Loucy (cell line): ENCODE measurements at regions not wholly inside any gene's neighbourhood (a gene's known extent, or its start where the extent isn't known, plus 50 kb on each side); places are given as distances from the start of the nearest gene placed in this dataset.
"Not testable (repeated sequence)": the region's sequence is repeated elsewhere in the genome, so short reads cannot be mapped to it uniquely, and the experiment has no call there.

Experiments
- H2AFZ ChIP-seq: fragments of 200-600 bp; sonication (generic); 2 replicates; pipeline ENCODE4 v1.6.0; 2016; ENCODE audit warnings: antibody characterized with exemption, mild to moderate bottlenecking, low read length, moderate library complexity
- H3F3A ChIP-seq: fragments of 200-600 bp; 2 replicates; pipeline ENCODE4 v1.6.0; 2016; ENCODE audit warnings: antibody characterized with exemption, low read depth, mild to moderate bottlenecking
- H3K27me3 ChIP-seq: fragments of 200-600 bp; sonication (generic); 2 replicates; pipeline ENCODE4 v1.6.1; 2014; ENCODE audit warnings: low read length, mild to moderate bottlenecking; ENCODE audit not compliant: insufficient read depth, poor library complexity, severe bottlenecking
- H3K36me3 ChIP-seq: fragments of 200-600 bp; sonication (generic); 2 replicates; pipeline ENCODE4 v1.6.1; 2016; ENCODE audit warnings: low read length; ENCODE audit not compliant: insufficient read depth
- H3K4me1 ChIP-seq: fragments of 200-600 bp; sonication (generic); 2 replicates; pipeline ENCODE4 v1.5.1; 2014; ENCODE audit warnings: low read length, mild to moderate bottlenecking; ENCODE audit not compliant: insufficient read depth, poor library complexity, severe bottlenecking
- H3K4me2 ChIP-seq: fragments of 200-600 bp; sonication (generic); 2 replicates; pipeline ENCODE4 v1.6.0; 2014; ENCODE audit warnings: antibody characterized with exemption, low read length, low read depth, mild to moderate bottlenecking; ENCODE audit not compliant: poor library complexity, severe bottlenecking
- H3K4me3 ChIP-seq: fragments of 200-600 bp; sonication (generic); 2 replicates; pipeline ENCODE4 v1.5.1; 2014; ENCODE audit warnings: low read length, mild to moderate bottlenecking, mixed read lengths; ENCODE audit not compliant: poor library complexity, severe bottlenecking
- H3K79me2 ChIP-seq: fragments of 200-600 bp; sonication (generic); 2 replicates; pipeline ENCODE4 v1.6.1; 2014; ENCODE audit warnings: low read length; ENCODE audit not compliant: insufficient read depth
- H3K9ac ChIP-seq: fragments of 200-600 bp; sonication (generic); 2 replicates; pipeline ENCODE4 v1.6.0; 2014; ENCODE audit warnings: mild to moderate bottlenecking, low read depth, low read length, moderate library complexity; ENCODE audit not compliant: poor library complexity, severe bottlenecking
- H3K9me2 ChIP-seq: fragments of 200-600 bp; sonication (generic); replicated peaks from 2 replicates; pipeline ENCODE4 v1.6.1; 2016; ENCODE audit warnings: low read depth, low read length, mixed read lengths
- H3K9me3 ChIP-seq: fragments of 200-600 bp; sonication (generic); 2 replicates; pipeline ENCODE4 v1.6.1; 2014; ENCODE audit warnings: mild to moderate bottlenecking, antibody characterized with exemption, low read length, low read depth; ENCODE audit not compliant: insufficient read depth
- H4K20me1 ChIP-seq: fragments of 200-600 bp; sonication (generic); 2 replicates; pipeline ENCODE4 v1.6.0; 2014; ENCODE audit warnings: antibody characterized with exemption, low read length, mild to moderate bottlenecking; ENCODE audit not compliant: insufficient read depth, poor library complexity, severe bottlenecking
- CTCF ChIP-seq: fragments of 200-600 bp; sonication (generic); conservative IDR thresholded peaks from 2 replicates; pipeline ENCODE4 v1.5.1; 2014; ENCODE audit warnings: mild to moderate bottlenecking, antibody characterized with exemption, low read length
- EZH2phosphoT487 ChIP-seq: fragments of 200-600 bp; IDR thresholded peaks from 2 replicates; pipeline ENCODE4 v1.6.1; 2018; ENCODE audit warnings: antibody characterized with exemption, mild to moderate bottlenecking, moderate library complexity, borderline replicate concordance

- no peaks in the 10 kb centered on the region for H4K20me1 ChIP-seq
- H3K4me2 ChIP-seq = no peak overlapping the region
- H3K9me3 ChIP-seq = no peaks in the 10 kb centered on the region
- H3K36me3 ChIP-seq = no peaks in the 10 kb centered on the region
- no peaks in the 10 kb centered on the region for H3K4me1 ChIP-seq
- H3K79me2 ChIP-seq = no peaks in the 10 kb centered on the region
- H3K9me2 ChIP-seq = no peaks in the 10 kb centered on the region
- no peak for TF ChIP-seq EZH2phosphoT487
- no peak for TF ChIP-seq CTCF
- no peak overlapping the region for H3K9ac ChIP-seq
- no peak overlapping the region for H2AFZ ChIP-seq
- no peaks in the 10 kb centered on the region for H3K27me3 ChIP-seq
- no peak overlapping the region for H3K4me3 ChIP-seq
- H3F3A ChIP-seq = no peaks in the 10 kb centered on the region
Measured at GRCh38 chr2:23055251-23055650, 329.7 kb upstream of the KLHL29 start.

- H3K4me1 ChIP-seq, H3K9me2 ChIP-seq, H3K9ac ChIP-seq, H3K4me2 ChIP-seq, H3K4me3 ChIP-seq, H3F3A ChIP-seq, H3K79me2 ChIP-seq, H3K9me3 ChIP-seq, H4K20me1 ChIP-seq, H2AFZ ChIP-seq, H3K27me3 ChIP-seq, H3K36me3 ChIP-seq: not testable (repeated sequence)
Measured at GRCh38 chr2:23056846-23057245, 328.1 kb upstream of the KLHL29 start.

GRCh38 chr2:23058435-23058834, 326.5 kb upstream of the KLHL29 start:
- Histone ChIP-seq H3K36me3 (no peaks in the 10 kb centered on the region), H4K20me1 (no peaks in the 10 kb centered on the region), H3K9me3 (no peaks in the 10 kb centered on the region), H3K4me3 (no peak overlapping the region), H2AFZ (no peak overlapping the region), H3K9me2 (no peaks in the 10 kb centered on the region), H3K79me2 (no peaks in the 10 kb centered on the region), H3K27me3 (no peaks in the 10 kb centered on the region), H3K4me2 (no peak overlapping the region), H3K9ac (no peak overlapping the region), H3F3A (no peaks in the 10 kb centered on the region), H3K4me1 (no peaks in the 10 kb centered on the region)
- TF ChIP-seq EZH2phosphoT487 = no peak
- TF ChIP-seq CTCF = no peak

- H2AFZ ChIP-seq = no peak overlapping the region
- no peak overlapping the region for H3K9ac ChIP-seq
- H4K20me1 ChIP-seq = no peaks in the 10 kb centered on the region
- H3K9me2 ChIP-seq = no peaks in the 10 kb centered on the region
- H3K9me3 ChIP-seq = no peaks in the 10 kb centered on the region
- H3K4me3 ChIP-seq = no peak overlapping the region
- H3F3A ChIP-seq = no peaks in the 10 kb centered on the region
- no peaks in the 10 kb centered on the region for H3K27me3 ChIP-seq
- TF ChIP-seq EZH2phosphoT487 (no peak), CTCF (no peak)
- no peak overlapping the region for H3K4me2 ChIP-seq
- no peaks in the 10 kb centered on the region for H3K36me3 ChIP-seq
- no peaks in the 10 kb centered on the region for H3K4me1 ChIP-seq
- H3K79me2 ChIP-seq = no peaks in the 10 kb centered on the region
Measured at GRCh38 chr2:23065210-23065609, 319.8 kb upstream of the KLHL29 start.
